HEK293T (cell line): ENCODE measurements at regions not wholly inside any gene's neighbourhood (a gene's known extent, or its start where the extent isn't known, plus 50 kb on each side); places are given as distances from the start of the nearest gene placed in this dataset.

ENCODE experiments used
- ARNT ChIP-seq: fragments of 450-650 bp; IDR thresholded peaks from 2 replicates; pipeline ENCODE4 v1.6.1; 2017; ENCODE audit warnings: mild to moderate bottlenecking
- BHLHE40 ChIP-seq: fragments of 450-650 bp; IDR thresholded peaks from 2 replicates; pipeline ENCODE4 v1.6.1; 2016; ENCODE audit warnings: mild to moderate bottlenecking, moderate library complexity, borderline replicate concordance
- FOXA1 ChIP-seq: fragments of 450-650 bp; IDR thresholded peaks from 2 replicates; pipeline ENCODE4 v1.6.1; 2016; ENCODE audit warnings: mild to moderate bottlenecking
- FOXK2 ChIP-seq: fragments of 450-650 bp; IDR thresholded peaks from 2 replicates; pipeline ENCODE4 v1.6.1; 2016; ENCODE audit warnings: mild to moderate bottlenecking
- FOXM1 ChIP-seq: fragments of 450-650 bp; IDR thresholded peaks from 2 replicates; pipeline ENCODE4 v1.6.1; 2017; ENCODE audit warnings: mild to moderate bottlenecking, borderline replicate concordance
- HDGF ChIP-seq: fragments of 450-650 bp; IDR thresholded peaks from 2 replicates; pipeline ENCODE4 v1.6.1; 2017; ENCODE audit warnings: antibody characterized with exemption, borderline replicate concordance
- L3MBTL2 ChIP-seq: fragments of 450-650 bp; conservative IDR thresholded peaks from 2 replicates; pipeline ENCODE4 v1.6.1; 2016; ENCODE audit warnings: mild to moderate bottlenecking
- LEF1 ChIP-seq: fragments of 450-650 bp; IDR thresholded peaks from 2 replicates; pipeline ENCODE4 v1.6.1; 2017; ENCODE audit warnings: mild to moderate bottlenecking, borderline replicate concordance
- SP1 ChIP-seq: fragments of 450-650 bp; IDR thresholded peaks from 2 replicates; pipeline ENCODE4 v1.6.1; 2017
- SUZ12 ChIP-seq: fragments of 450-650 bp; IDR thresholded peaks from 2 replicates; pipeline ENCODE4 v1.6.1; 2016; ENCODE audit warnings: mild to moderate bottlenecking
- TARDBP ChIP-seq: fragments of 450-650 bp; IDR thresholded peaks from 2 replicates; pipeline ENCODE4 v1.6.1; 2016
- ZNF384 ChIP-seq: fragments of 450-650 bp; IDR thresholded peaks from 2 replicates; pipeline ENCODE4 v1.6.1; 2016

DNA sequence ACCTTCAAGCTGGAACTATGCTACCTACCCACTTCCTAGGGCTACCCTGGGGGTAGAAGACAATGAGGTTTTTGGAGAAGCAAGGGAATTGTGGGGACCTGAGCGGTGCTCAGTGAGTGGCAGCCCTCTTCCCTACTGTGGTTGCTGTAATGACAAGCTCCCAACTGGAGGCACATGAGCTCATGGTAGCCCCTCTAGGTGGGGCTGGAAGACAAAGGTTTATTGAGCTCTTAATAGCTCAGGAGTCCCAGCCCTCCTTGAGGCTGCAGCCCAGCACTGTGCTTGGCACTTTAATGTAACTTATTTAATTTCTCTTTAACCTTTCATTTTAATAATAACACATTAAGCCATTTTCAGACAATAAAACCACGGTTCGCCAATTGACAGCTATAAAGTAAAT lies 528.9 kb downstream of the OMA1 start:
- TF ChIP-seq SP1, result no peak
- TF ChIP-seq SUZ12, result no peak
- no peak for TF ChIP-seq FOXM1
- no peak for TF ChIP-seq FOXA1
- TF ChIP-seq TARDBP, result no peak
- TF ChIP-seq L3MBTL2, result no peak
- TF ChIP-seq FOXK2, result no peak
- no peak for TF ChIP-seq HDGF
- no peak for TF ChIP-seq BHLHE40
- TF ChIP-seq LEF1, result no peak
- TF ChIP-seq ARNT, result no peak
- no peak for TF ChIP-seq ZNF384
